ENCODE measurements at regions not wholly inside any gene's neighbourhood (a gene's known extent, or its start where the extent isn't known, plus 50 kb on each side); places are given as distances from the start of the nearest gene placed in this dataset.

- ChIA-PET CTCF (no interaction called here), POLR2A (no interaction called here)
- H3K27me3 ChIP-seq (ENCODE audit: control insufficient read depth, insufficient read depth, low read length) = no peaks in the 10 kb centered on the region
- no peak for DNase-seq (ENCODE audit: low read depth)
- TF ChIP-seq, protein P1, sequence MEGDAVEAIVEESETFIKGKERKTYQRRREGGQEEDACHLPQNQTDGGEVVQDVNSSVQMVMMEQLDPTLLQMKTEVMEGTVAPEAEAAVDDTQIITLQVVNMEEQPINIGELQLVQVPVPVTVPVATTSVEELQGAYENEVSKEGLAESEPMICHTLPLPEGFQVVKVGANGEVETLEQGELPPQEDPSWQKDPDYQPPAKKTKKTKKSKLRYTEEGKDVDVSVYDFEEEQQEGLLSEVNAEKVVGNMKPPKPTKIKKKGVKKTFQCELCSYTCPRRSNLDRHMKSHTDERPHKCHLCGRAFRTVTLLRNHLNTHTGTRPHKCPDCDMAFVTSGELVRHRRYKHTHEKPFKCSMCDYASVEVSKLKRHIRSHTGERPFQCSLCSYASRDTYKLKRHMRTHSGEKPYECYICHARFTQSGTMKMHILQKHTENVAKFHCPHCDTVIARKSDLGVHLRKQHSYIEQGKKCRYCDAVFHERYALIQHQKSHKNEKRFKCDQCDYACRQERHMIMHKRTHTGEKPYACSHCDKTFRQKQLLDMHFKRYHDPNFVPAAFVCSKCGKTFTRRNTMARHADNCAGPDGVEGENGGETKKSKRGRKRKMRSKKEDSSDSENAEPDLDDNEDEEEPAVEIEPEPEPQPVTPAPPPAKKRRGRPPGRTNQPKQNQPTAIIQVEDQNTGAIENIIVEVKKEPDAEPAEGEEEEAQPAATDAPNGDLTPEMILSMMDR (IDR thresholded peaks at IDR 0.05; ENCODE audit: insufficient read depth, low read depth, low read length) = no peak
- no peak overlapping the region for H3K4me3 ChIP-seq (ENCODE audit: low read depth, low read length)
- no peaks in the 10 kb centered on the region for H3K36me3 ChIP-seq (ENCODE audit: control insufficient read depth, insufficient read depth, low read length)
These were observed 155.6 kb upstream of the MON1B start for GRCh38 chr16:77035361-77035760.

DNA sequence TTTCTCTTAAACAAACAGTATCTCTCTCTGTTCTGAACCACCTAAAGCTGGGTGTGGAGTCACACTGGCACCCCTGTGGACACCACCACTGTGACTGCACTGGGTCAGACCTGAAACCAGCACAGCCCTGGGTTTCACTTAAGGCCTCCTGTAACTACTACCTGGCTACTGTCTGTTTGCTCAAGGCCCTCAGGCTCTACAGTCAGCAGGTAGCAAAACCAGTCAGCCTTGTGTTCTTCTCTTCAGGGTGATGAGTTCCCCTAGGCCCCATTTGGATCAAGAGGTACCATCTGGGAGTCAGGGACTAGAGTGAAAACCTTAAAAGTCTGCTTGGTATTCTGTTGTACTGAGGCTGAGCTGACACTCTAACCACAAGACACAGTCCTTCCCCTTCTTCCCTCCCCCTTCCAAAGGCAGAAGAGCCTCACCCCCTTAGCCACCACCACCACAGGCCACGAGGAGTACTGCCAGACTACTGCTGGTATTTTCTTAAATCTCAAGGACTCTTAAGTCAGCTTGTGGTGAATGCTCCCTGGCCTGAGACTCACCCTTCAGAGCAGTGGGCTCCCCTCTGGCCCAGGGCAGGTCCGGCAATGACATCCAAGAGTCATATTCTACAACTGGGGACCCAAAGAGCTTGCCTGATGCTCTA, 153.2 kb upstream of the MON1B start:
- POLR2A ChIA-PET = no interaction called here
- H3K4me3 ChIP-seq (ENCODE audit: low read depth, low read length) = no peak overlapping the region
- TF ChIP-seq, protein P1 (IDR thresholded peaks at IDR 0.05; ENCODE audit: insufficient read depth, low read depth, low read length) = no peak
- no peak for DNase-seq (ENCODE audit: low read depth)
- no peaks in the 10 kb centered on the region for H3K27me3 ChIP-seq (ENCODE audit: control insufficient read depth, insufficient read depth, low read length)
- CTCF ChIA-PET = no interaction called here
- no peaks in the 10 kb centered on the region for H3K36me3 ChIP-seq (ENCODE audit: control insufficient read depth, insufficient read depth, low read length)

DNA sequence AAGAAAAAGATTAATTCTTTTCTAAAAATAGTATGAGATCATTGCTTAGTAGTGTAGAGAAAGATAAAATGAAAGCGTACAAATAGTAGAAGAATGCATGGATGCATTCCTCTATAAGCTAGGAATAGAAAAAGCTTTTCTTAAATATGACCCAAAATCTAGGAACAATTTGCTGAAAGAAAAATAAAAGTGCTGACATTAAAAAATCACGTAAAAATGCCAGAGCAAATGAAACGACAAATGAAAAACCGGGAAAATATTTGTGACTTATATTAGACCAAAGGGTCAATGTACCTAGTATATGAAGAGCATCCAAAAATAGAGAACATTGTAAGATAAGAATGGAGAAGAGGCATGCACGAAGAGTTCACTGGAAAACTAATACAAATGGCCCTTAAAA, 149.5 kb upstream of the MON1B start:
- no peak for DNase-seq (ENCODE audit: low read depth)
- TF ChIP-seq, protein P1 (IDR thresholded peaks at IDR 0.05; ENCODE audit: insufficient read depth, low read depth, low read length) = no peak
- H3K36me3 ChIP-seq (ENCODE audit: control insufficient read depth, insufficient read depth, low read length) = no peaks in the 10 kb centered on the region
- ChIA-PET POLR2A (no interaction called here), CTCF (no interaction called here)
- no peak overlapping the region for H3K4me3 ChIP-seq (ENCODE audit: low read depth, low read length)
- H3K27me3 ChIP-seq (ENCODE audit: control insufficient read depth, insufficient read depth, low read length) = no peaks in the 10 kb centered on the region

DNA sequence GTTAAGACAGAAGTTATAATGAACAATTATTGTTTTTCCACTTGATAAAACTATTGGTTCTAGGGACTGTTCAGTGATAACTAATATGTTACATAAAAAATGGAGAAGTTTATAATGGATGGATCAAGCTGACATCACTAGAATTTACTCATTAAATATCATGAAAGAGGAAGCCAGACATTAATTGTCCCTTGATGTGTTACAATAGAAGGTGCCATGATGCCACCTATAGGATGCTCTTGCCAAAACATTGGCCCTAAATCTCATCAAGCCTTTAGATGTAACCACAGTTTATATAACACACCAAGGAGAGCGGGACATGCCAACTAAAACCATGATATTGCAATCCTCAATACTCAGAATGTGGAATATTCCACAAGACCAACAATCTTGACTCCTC, 147.9 kb upstream of the MON1B start:
- POLR2A ChIA-PET = no interaction called here
- CTCF ChIA-PET = no interaction called here
- no peak overlapping the region for H3K4me3 ChIP-seq (ENCODE audit: low read depth, low read length)
- no peak for DNase-seq (ENCODE audit: low read depth)
- TF ChIP-seq, protein P1 (IDR thresholded peaks at IDR 0.05; ENCODE audit: insufficient read depth, low read depth, low read length) = no peak
- no peaks in the 10 kb centered on the region for H3K27me3 ChIP-seq (ENCODE audit: control insufficient read depth, insufficient read depth, low read length)
- H3K36me3 ChIP-seq (ENCODE audit: control insufficient read depth, insufficient read depth, low read length) = no peaks in the 10 kb centered on the region

- DNase-seq (ENCODE audit: low read depth) = no peak
- TF ChIP-seq, protein P1 (IDR thresholded peaks at IDR 0.05; ENCODE audit: insufficient read depth, low read depth, low read length) = no peak
- Histone ChIP-seq H3K36me3 (ENCODE audit: control insufficient read depth, insufficient read depth, low read length) (no peaks in the 10 kb centered on the region), H3K27me3 (ENCODE audit: control insufficient read depth, insufficient read depth, low read length) (no peaks in the 10 kb centered on the region), H3K4me3 (ENCODE audit: low read depth, low read length) (no peak overlapping the region)
- ChIA-PET POLR2A (no interaction called here), CTCF (no interaction called here)
These were observed 144.8 kb upstream of the MON1B start for GRCh38 chr16:77046206-77046605.

Data from BJ (cell line).